Neural cell (in vitro differentiated cells): ENCODE measurements at regions not wholly inside any gene's neighbourhood (a gene's known extent, or its start where the extent isn't known, plus 50 kb on each side); places are given as distances from the start of the nearest gene placed in this dataset.

ENCODE experiments used
- EP300 ChIP-seq: fragments of 450-650 bp; conservative IDR thresholded peaks from 2 replicates; pipeline ENCODE4 v1.6.1; 2014; ENCODE audit warnings: antibody characterized with exemption, mild to moderate bottlenecking, moderate library complexity; ENCODE audit not compliant: poor library complexity, severe bottlenecking
- EZH2 ChIP-seq: fragments of 200-600, 300-800 bp; shearing (Covaris generic), sonication (generic); IDR thresholded peaks from 2 replicates; pipeline ENCODE4 v1.6.1; 2014; ENCODE audit warnings: antibody characterized with exemption, low read length, borderline replicate concordance, mild to moderate bottlenecking; ENCODE audit not compliant: insufficient read depth, poor library complexity, severe bottlenecking
- MXI1 ChIP-seq: fragments of 450-650 bp; conservative IDR thresholded peaks from 2 replicates; pipeline ENCODE4 v1.6.1; 2014; ENCODE audit warnings: antibody characterized with exemption, mild to moderate bottlenecking; ENCODE audit not compliant: poor library complexity, severe bottlenecking
- POLR2AphosphoS5 ChIP-seq: IDR thresholded peaks from 2 replicates; pipeline ENCODE4 v1.6.1; 2012
- RAD21 ChIP-seq: fragments of 450-650 bp; conservative IDR thresholded peaks from 2 replicates; pipeline ENCODE4 v1.6.1; 2014; ENCODE audit warnings: antibody characterized with exemption, mild to moderate bottlenecking, moderate library complexity
- REST ChIP-seq: IDR thresholded peaks from 2 replicates; pipeline ENCODE4 v1.6.1; 2012; ENCODE audit warnings: borderline replicate concordance
- SMC3 ChIP-seq: fragments of 450-650 bp; conservative IDR thresholded peaks from 2 replicates; pipeline ENCODE4 v1.6.1; 2014; ENCODE audit warnings: antibody characterized with exemption, mild to moderate bottlenecking, moderate library complexity; ENCODE audit not compliant: poor library complexity
- TAF1 ChIP-seq: IDR thresholded peaks from 2 replicates; pipeline ENCODE4 v1.6.1; 2012; ENCODE audit warnings: low read depth
- TF ChIP-seq, protein P1 (sequence below): fragments of 450-650 bp; IDR thresholded peaks from 2 replicates; pipeline ENCODE4 v1.5.1; 2014; ENCODE audit warnings: antibody characterized with exemption, mild to moderate bottlenecking, moderate library complexity; ENCODE audit not compliant: poor library complexity, severe bottlenecking

DNA sequence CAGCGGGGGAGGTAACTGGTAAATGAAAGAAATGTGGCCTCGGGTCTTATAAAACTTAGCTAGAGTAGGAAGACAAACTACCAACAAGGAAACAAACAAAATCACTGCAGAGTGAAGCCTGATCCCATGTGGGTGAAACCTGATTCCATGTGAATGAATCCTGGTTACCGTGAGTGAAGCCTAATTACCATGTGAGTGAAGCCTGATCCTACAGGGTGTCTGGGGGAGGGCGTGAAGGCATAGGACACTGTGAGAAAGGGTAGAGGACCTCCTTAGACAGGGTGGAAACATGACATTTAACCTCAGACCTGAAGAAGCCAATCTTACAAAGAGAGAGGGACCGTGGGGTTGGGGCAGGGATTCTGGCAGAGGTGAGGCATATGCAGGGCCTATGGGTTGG, 106.2 kb upstream of the USP47 start:
- TF ChIP-seq, protein P1, sequence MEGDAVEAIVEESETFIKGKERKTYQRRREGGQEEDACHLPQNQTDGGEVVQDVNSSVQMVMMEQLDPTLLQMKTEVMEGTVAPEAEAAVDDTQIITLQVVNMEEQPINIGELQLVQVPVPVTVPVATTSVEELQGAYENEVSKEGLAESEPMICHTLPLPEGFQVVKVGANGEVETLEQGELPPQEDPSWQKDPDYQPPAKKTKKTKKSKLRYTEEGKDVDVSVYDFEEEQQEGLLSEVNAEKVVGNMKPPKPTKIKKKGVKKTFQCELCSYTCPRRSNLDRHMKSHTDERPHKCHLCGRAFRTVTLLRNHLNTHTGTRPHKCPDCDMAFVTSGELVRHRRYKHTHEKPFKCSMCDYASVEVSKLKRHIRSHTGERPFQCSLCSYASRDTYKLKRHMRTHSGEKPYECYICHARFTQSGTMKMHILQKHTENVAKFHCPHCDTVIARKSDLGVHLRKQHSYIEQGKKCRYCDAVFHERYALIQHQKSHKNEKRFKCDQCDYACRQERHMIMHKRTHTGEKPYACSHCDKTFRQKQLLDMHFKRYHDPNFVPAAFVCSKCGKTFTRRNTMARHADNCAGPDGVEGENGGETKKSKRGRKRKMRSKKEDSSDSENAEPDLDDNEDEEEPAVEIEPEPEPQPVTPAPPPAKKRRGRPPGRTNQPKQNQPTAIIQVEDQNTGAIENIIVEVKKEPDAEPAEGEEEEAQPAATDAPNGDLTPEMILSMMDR, result no peak
- TF ChIP-seq RAD21 (no peak), REST (no peak), EP300 (no peak), EZH2 (no peak), MXI1 (no peak), POLR2AphosphoS5 (no peak), TAF1 (no peak), SMC3 (no peak)
